ENCODE measurements at regions not wholly inside any gene's neighbourhood (a gene's known extent, or its start where the extent isn't known, plus 50 kb on each side); places are given as distances from the start of the nearest gene placed in this dataset.
A peak's percentile ranks its signal among the peaks of the same experiment; 100 is the strongest.

DNA sequence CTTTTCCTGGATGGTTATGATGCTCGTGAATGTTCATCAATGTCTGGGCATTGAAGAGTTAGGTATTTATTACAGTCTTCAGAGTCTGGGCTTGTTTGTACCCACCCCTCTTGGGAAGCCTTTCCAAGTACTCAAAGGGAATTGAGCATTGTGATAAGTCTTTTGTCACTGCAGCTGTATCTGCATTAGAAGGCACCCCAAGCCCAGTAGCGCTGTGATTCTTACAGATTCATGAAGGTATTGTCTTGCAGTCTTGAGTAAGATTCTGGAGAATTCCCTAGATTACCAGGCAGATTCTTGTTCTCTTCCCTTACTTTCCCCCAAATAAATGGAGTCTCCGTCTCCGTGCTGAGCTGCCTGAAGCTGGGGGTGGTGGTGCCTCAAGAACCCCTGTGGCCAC lies 173.4 kb upstream of the HUWE1 start:
- WGBS (ENCODE audit: missing lambda C conversion rate): 74% methylated on average over 4 of the region's 4 CpGs
- ATAC-seq (no peak), FAIRE-seq (no peak), DNase-seq (ENCODE audit: low read depth in 1 of 2, low spot score in 1 of 2) (no peak)
- Histone ChIP-seq H3K27ac (no peak overlapping the region), H3K4me1 (no peaks in the 10 kb centered on the region), H3K9me3 (no peaks in the 10 kb centered on the region), H3K4me2 (no peak overlapping the region), H3K4me3 (no peak overlapping the region)
- TF ChIP-seq BHLHE40 (IDR thresholded peaks at IDR 0.05; ENCODE audit: low read depth, low read length) (no peak), ESRRA (IDR thresholded peaks at IDR 0.05; ENCODE audit: borderline replicate concordance, low read length) (no peak), KDM1A (IDR thresholded peaks at IDR 0.05; ENCODE audit: low read depth) (no peak), GATA3 (IDR thresholded peaks at IDR 0.05; ENCODE audit: borderline replicate concordance) (no peak), HDAC2 (IDR thresholded peaks at IDR 0.05) (no peak), SMC3 (IDR thresholded peaks at IDR 0.05) (no peak), FOSB (CRISPR knock-in tag; IDR thresholded peaks at IDR 0.05) (no peak), ZFP36 (IDR thresholded peaks at IDR 0.05; ENCODE audit: borderline replicate concordance, partially characterized antibody) (no peak), RFX5 (IDR thresholded peaks at IDR 0.05) (no peak), FOSL2 (IDR thresholded peaks at IDR 0.05) (no peak), FOSL2 (CRISPR knock-in tag; IDR thresholded peaks at IDR 0.05) (no peak), MAZ (IDR thresholded peaks at IDR 0.05; ENCODE audit: borderline replicate concordance, low read depth, low read length) (no peak)
- TF ChIP-seq, protein P1, sequence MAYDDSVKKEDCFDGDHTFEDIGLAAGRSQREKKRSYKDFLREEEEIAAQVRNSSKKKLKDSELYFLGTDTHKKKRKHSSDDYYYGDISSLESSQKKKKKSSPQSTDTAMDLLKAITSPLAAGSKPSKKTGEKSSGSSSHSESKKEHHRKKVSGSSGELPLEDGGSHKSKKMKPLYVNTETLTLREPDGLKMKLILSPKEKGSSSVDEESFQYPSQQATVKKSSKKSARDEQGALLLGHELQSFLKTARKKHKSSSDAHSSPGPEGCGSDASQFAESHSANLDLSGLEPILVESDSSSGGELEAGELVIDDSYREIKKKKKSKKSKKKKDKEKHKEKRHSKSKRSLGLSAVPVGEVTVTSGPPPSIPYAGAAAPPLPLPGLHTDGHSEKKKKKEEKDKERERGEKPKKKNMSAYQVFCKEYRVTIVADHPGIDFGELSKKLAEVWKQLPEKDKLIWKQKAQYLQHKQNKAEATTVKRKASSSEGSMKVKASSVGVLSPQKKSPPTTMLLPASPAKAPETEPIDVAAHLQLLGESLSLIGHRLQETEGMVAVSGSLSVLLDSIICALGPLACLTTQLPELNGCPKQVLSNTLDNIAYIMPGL (CRISPR knock-in tag; IDR thresholded peaks at IDR 0.05; ENCODE audit: borderline replicate concordance): no peak
- TF ChIP-seq, protein P2, sequence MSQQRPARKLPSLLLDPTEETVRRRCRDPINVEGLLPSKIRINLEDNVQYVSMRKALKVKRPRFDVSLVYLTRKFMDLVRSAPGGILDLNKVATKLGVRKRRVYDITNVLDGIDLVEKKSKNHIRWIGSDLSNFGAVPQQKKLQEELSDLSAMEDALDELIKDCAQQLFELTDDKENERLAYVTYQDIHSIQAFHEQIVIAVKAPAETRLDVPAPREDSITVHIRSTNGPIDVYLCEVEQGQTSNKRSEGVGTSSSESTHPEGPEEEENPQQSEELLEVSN (IDR thresholded peaks at IDR 0.05; ENCODE audit: borderline replicate concordance, low read depth): no peak
- CTCF ChIA-PET: no interaction called here
- POLR2A ChIA-PET: no interaction called here

DNA sequence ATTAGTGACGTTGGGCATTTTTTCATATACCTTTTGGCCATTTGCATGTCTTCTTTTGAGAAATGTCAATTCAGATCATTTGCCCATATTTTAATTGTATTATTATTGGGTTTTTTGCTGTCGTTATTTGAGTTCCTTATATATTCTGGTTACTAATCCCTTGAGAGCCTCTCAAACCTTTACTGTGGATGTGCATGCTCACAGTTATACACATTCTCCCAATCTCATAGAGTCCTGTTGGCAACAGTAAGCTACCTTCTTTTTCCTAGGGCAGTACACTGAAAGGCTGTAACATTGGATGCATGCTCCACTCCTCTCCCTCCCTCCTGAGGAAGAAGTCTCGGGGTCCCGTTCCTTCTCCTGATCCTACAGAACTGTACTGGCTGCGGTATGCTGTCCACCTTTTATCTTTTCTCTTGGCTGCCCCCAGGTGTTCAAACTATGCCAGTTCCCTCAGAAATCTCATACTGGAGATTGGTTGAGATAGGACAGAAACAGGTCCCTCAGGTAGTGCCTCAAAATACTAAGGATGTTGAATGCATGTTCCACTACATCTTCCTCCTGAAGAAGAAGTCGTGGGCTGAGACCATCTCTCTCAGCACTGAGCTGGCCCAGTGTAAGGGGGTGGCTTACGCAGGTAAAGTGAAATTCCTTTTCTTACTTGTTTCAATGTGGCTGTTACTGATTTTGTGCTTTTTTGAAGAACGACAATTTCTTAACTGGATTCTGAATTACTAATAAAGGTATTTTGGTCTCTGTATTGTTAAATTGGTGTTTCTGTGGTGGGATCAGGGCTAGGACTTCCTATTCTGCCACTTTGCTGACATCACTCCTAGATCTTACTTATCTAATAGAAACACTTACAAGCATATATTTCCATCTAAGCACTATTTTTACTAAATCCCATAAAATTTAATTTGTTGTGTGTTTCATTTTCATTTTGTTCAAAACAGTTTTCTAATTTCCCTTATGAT lies 145.4 kb upstream of the HUWE1 start:
- Histone ChIP-seq H3K4me3 (no peak overlapping the region), H3K27ac (no peak overlapping the region), H3K9me3 (no peaks in the 10 kb centered on the region; the same call in 2 of the 3 replicates), H3K4me2 (peak overlapping the region; percentile 42; the same call in 2 of the 3 replicates), H3K4me1 (no peaks in the 10 kb centered on the region)
- ATAC-seq: peak; percentile 94 to 95
- TF ChIP-seq POLR2A (IDR thresholded peaks at IDR 0.05; ENCODE audit: low read length) (no peak), FOSL2 (IDR thresholded peaks at IDR 0.05) (no peak), FOSL2 (CRISPR knock-in tag; IDR thresholded peaks at IDR 0.05) (no peak), HOXB13 (CRISPR knock-in tag; IDR thresholded peaks at IDR 0.05; ENCODE audit: low read depth) (no peak), SMC3 (IDR thresholded peaks at IDR 0.05) (peak; percentile 61), RFX5 (IDR thresholded peaks at IDR 0.05) (no peak), RAD21 (conservative IDR thresholded peaks at IDR 0.05 in 1 of 2, IDR thresholded peaks at IDR 0.05 in 1 of 2) (peak; percentile 63 to 65), FOXS1 (CRISPR knock-in tag; IDR thresholded peaks at IDR 0.05) (no peak), NPAS2 (CRISPR knock-in tag; IDR thresholded peaks at IDR 0.05; ENCODE audit: borderline replicate concordance) (no peak)
- TF ChIP-seq, protein P3, sequence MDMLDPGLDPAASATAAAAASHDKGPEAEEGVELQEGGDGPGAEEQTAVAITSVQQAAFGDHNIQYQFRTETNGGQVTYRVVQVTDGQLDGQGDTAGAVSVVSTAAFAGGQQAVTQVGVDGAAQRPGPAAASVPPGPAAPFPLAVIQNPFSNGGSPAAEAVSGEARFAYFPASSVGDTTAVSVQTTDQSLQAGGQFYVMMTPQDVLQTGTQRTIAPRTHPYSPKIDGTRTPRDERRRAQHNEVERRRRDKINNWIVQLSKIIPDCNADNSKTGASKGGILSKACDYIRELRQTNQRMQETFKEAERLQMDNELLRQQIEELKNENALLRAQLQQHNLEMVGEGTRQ (IDR thresholded peaks at IDR 0.05): no peak
- TF ChIP-seq, protein P4, sequence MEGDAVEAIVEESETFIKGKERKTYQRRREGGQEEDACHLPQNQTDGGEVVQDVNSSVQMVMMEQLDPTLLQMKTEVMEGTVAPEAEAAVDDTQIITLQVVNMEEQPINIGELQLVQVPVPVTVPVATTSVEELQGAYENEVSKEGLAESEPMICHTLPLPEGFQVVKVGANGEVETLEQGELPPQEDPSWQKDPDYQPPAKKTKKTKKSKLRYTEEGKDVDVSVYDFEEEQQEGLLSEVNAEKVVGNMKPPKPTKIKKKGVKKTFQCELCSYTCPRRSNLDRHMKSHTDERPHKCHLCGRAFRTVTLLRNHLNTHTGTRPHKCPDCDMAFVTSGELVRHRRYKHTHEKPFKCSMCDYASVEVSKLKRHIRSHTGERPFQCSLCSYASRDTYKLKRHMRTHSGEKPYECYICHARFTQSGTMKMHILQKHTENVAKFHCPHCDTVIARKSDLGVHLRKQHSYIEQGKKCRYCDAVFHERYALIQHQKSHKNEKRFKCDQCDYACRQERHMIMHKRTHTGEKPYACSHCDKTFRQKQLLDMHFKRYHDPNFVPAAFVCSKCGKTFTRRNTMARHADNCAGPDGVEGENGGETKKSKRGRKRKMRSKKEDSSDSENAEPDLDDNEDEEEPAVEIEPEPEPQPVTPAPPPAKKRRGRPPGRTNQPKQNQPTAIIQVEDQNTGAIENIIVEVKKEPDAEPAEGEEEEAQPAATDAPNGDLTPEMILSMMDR (IDR thresholded peaks at IDR 0.05): peak; percentile 51
- ChIA-PET CTCF (interaction anchor here (1.0 to 1.4 kb wide), 2 partner anchors 148 to 178 kb away, joined by 3 read pairs; no protein-coding TSS in a partner anchor), POLR2A (no interaction called here)
- peak; percentile 40 for DNase-seq (ENCODE audit: low read depth in 1 of 2, low spot score in 1 of 2)
- FAIRE-seq: peak; percentile 98
- WGBS (ENCODE audit: missing lambda C conversion rate): 14% methylated on average over 8 of the region's 8 CpGs
